A673 (cell line): ENCODE measurements at regions not wholly inside any gene's neighbourhood (a gene's known extent, or its start where the extent isn't known, plus 50 kb on each side); places are given as distances from the start of the nearest gene placed in this dataset.

Experiments used
- EZH2 ChIP-seq: fragments of 200-600 bp; sonication (generic); IDR thresholded peaks from 2 replicates; pipeline ENCODE4 v1.6.1; 2017; ENCODE audit warnings: borderline replicate concordance, low read depth, mild to moderate bottlenecking, mixed read lengths, antibody characterized with exemption, low read length; ENCODE audit not compliant: poor library complexity, severe bottlenecking
- TF ChIP-seq, protein P1 (sequence below): fragments of 300-800, 200-600 bp; sonication (generic); conservative IDR thresholded peaks from 2 replicates; pipeline ENCODE4 v1.5.1; 2017; ENCODE audit warnings: low read depth, mild to moderate bottlenecking, antibody characterized with exemption, low read length, moderate library complexity, mixed read lengths

GRCh38 chr6:105936972-105937371 is 149.2 kb upstream of the PRDM1 start:
- TF ChIP-seq EZH2 = no peak
- TF ChIP-seq, protein P1, sequence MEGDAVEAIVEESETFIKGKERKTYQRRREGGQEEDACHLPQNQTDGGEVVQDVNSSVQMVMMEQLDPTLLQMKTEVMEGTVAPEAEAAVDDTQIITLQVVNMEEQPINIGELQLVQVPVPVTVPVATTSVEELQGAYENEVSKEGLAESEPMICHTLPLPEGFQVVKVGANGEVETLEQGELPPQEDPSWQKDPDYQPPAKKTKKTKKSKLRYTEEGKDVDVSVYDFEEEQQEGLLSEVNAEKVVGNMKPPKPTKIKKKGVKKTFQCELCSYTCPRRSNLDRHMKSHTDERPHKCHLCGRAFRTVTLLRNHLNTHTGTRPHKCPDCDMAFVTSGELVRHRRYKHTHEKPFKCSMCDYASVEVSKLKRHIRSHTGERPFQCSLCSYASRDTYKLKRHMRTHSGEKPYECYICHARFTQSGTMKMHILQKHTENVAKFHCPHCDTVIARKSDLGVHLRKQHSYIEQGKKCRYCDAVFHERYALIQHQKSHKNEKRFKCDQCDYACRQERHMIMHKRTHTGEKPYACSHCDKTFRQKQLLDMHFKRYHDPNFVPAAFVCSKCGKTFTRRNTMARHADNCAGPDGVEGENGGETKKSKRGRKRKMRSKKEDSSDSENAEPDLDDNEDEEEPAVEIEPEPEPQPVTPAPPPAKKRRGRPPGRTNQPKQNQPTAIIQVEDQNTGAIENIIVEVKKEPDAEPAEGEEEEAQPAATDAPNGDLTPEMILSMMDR = no peak
